H9 (cell line): ENCODE measurements at regions not wholly inside any gene's neighbourhood (a gene's known extent, or its start where the extent isn't known, plus 50 kb on each side); places are given as distances from the start of the nearest gene placed in this dataset.

ENCODE experiments used
- DNase-seq: peaks from one replicate; pipeline ENCODE4 v3.0.0-alpha.2; 2017
- H2AFZ ChIP-seq: one replicate; pipeline ENCODE4 v1.6.1; 2013; ENCODE audit warnings: mild to moderate bottlenecking, low read length, control low read depth, moderate library complexity
- H2AK5ac ChIP-seq: 2 replicates; pipeline ENCODE4 v1.6.1; 2013; ENCODE audit warnings: low read length, control low read depth, mixed read lengths; ENCODE audit not compliant: insufficient read length
- H2BK120ac ChIP-seq: one replicate; pipeline ENCODE4 v1.6.1; 2013; ENCODE audit warnings: low read depth, mild to moderate bottlenecking, low read length, control low read depth, inconsistent platforms; ENCODE audit not compliant: poor library complexity, severe bottlenecking
- H2BK12ac ChIP-seq: 2 replicates; pipeline ENCODE4 v1.6.1; 2013; ENCODE audit warnings: low read length, control low read depth, mixed read lengths, low read depth; ENCODE audit not compliant: insufficient read length
- H2BK15ac ChIP-seq: 2 replicates; pipeline ENCODE4 v1.6.1; 2013; ENCODE audit warnings: low read depth, low read length, control low read depth
- H2BK20ac ChIP-seq: one replicate; pipeline ENCODE4 v1.6.1; 2013; ENCODE audit warnings: low read depth, mild to moderate bottlenecking, low read length, control low read depth, inconsistent platforms; ENCODE audit not compliant: poor library complexity, severe bottlenecking
- H2BK5ac ChIP-seq: 2 replicates; pipeline ENCODE4 v1.6.1; 2013; ENCODE audit warnings: low read length, control low read depth, mixed read lengths; ENCODE audit not compliant: insufficient read length
- H3K14ac ChIP-seq: 2 replicates; pipeline ENCODE4 v1.6.1; 2013; ENCODE audit warnings: low read length, control low read depth; ENCODE audit not compliant: insufficient read depth
- H3K18ac ChIP-seq: 2 replicates; pipeline ENCODE4 v1.6.1; 2013; ENCODE audit warnings: low read depth, mild to moderate bottlenecking, mixed read lengths, low read length, control low read depth; ENCODE audit not compliant: insufficient read length
- H3K23ac ChIP-seq: 2 replicates; pipeline ENCODE4 v1.6.1; 2013; ENCODE audit warnings: low read length, control low read depth, mixed read lengths, low read depth; ENCODE audit not compliant: insufficient read length
- H3K23me2 ChIP-seq: 2 replicates; pipeline ENCODE4 v1.6.1; 2013; ENCODE audit warnings: low read depth, mild to moderate bottlenecking, mixed read lengths, low read length, control low read depth; ENCODE audit not compliant: insufficient read length, poor library complexity, severe bottlenecking
- H3K27ac ChIP-seq: 2 replicates; pipeline ENCODE4 v1.5.1; 2013; ENCODE audit warnings: low read length, control low read depth, mixed read lengths, low read depth; ENCODE audit not compliant: insufficient read length
- H3K27me3 ChIP-seq: 2 replicates; pipeline ENCODE4 v1.6.1; 2013; ENCODE audit warnings: low read length, control low read depth, inconsistent platforms; ENCODE audit not compliant: insufficient read depth
- H3K4ac ChIP-seq: 2 replicates; pipeline ENCODE4 v1.6.1; 2013; ENCODE audit warnings: low read depth, mild to moderate bottlenecking, control low read depth, inconsistent platforms, low read length, moderate library complexity
- H3K4me1 ChIP-seq: 2 replicates; pipeline ENCODE4 v1.6.1; 2013; ENCODE audit warnings: low read length, control low read depth, inconsistent platforms; ENCODE audit not compliant: insufficient read depth
- H3K4me2 ChIP-seq: 2 replicates; pipeline ENCODE4 v1.6.1; 2013; ENCODE audit warnings: low read length, control low read depth, mixed read lengths; ENCODE audit not compliant: insufficient read length, insufficient read depth
- H3K56ac ChIP-seq: 2 replicates; pipeline ENCODE4 v1.6.1; 2013; ENCODE audit warnings: low read depth, mild to moderate bottlenecking, mixed read lengths, low read length, control low read depth; ENCODE audit not compliant: insufficient read length
- H3K79me1 ChIP-seq: 2 replicates; pipeline ENCODE4 v1.6.1; 2013; ENCODE audit warnings: low read depth, mild to moderate bottlenecking, moderate library complexity, low read length, control low read depth, inconsistent platforms; ENCODE audit not compliant: insufficient read depth, poor library complexity, severe bottlenecking
- H3K79me2 ChIP-seq: 2 replicates; pipeline ENCODE4 v1.6.1; 2013; ENCODE audit warnings: low read length, control low read depth, inconsistent platforms; ENCODE audit not compliant: insufficient read depth
- H3K9ac ChIP-seq: 2 replicates; pipeline ENCODE4 v1.6.1; 2013; ENCODE audit warnings: low read length, control low read depth, mixed read lengths; ENCODE audit not compliant: insufficient read length; ENCODE audit errors: extremely low read depth
- H3K9me3 ChIP-seq: one replicate; pipeline ENCODE4 v1.6.1; 2013; ENCODE audit warnings: low read depth, low read length, inconsistent platforms; ENCODE audit not compliant: control insufficient read depth
- H3T11ph ChIP-seq: one replicate; pipeline ENCODE4 v1.6.1; 2013; ENCODE audit warnings: mild to moderate bottlenecking, low read length, control low read depth, inconsistent platforms
- H4K20me1 ChIP-seq: one replicate; pipeline ENCODE4 v1.6.1; 2013; ENCODE audit not compliant: control insufficient read depth, insufficient read length, insufficient read depth
- H4K5ac ChIP-seq: 2 replicates; pipeline ENCODE4 v1.6.1; 2013; ENCODE audit warnings: low read depth, mild to moderate bottlenecking, mixed read lengths, low read length, control low read depth; ENCODE audit not compliant: insufficient read length
- H4K8ac ChIP-seq: replicated peaks from 2 replicates; pipeline ENCODE4 v1.6.1; 2013; ENCODE audit warnings: low read length, control low read depth, mixed read lengths, low read depth; ENCODE audit not compliant: insufficient read length
- H4K91ac ChIP-seq: 2 replicates; pipeline ENCODE4 v1.6.1; 2013; ENCODE audit warnings: low read depth, mild to moderate bottlenecking, moderate library complexity, mixed read lengths, low read length, control low read depth; ENCODE audit not compliant: insufficient read length
- H3K27ac Mint-ChIP-seq, 3 experiments: 2 replicates in 2 of 3; 3 replicates in 1 of 3; pipeline ENCODE4 v1.8.0; 2020 to 2021; ENCODE audit warnings: mixed read lengths in 3 of 3, mild to moderate bottlenecking in 1 of 3, moderate library complexity in 1 of 3
- H3K27me3 Mint-ChIP-seq: 2 replicates; pipeline ENCODE4 v1.8.0; 2021; ENCODE audit warnings: low read depth, mild to moderate bottlenecking, moderate library complexity, mixed read lengths
- H3K36me3 Mint-ChIP-seq, 3 experiments: 2 replicates in 2 of 3; 3 replicates in 1 of 3; pipeline ENCODE4 v1.8.0; 2020 to 2021; ENCODE audit warnings: low read depth in 3 of 3, mixed read lengths in 3 of 3; ENCODE audit not compliant: insufficient read depth in 1 of 3
- H3K4me1 Mint-ChIP-seq, 2 experiments: 2 replicates each; pipeline ENCODE4 v1.8.0; 2020; ENCODE audit warnings: mixed read lengths in 2 of 2
- H3K4me3 Mint-ChIP-seq, 2 experiments: 2 replicates in 1 of 2; 3 replicates in 1 of 2; pipeline ENCODE4 v1.8.0; 2020 to 2021; ENCODE audit warnings: mild to moderate bottlenecking in 2 of 2, mixed read lengths in 2 of 2, moderate library complexity in 1 of 2
- H3K9me3 Mint-ChIP-seq, 2 experiments: 2 replicates in 1 of 2; 3 replicates in 1 of 2; pipeline ENCODE4 v1.8.0; 2020; ENCODE audit warnings: mild to moderate bottlenecking in 2 of 2, mixed read lengths in 2 of 2, moderate library complexity in 1 of 2
- WGBS: extraction: QIAGEN DNeasy Blood & Tissue Kit; methylation state at CpG from one replicate; pipeline ENCODE4 v1.1.7; 2013; ENCODE audit warnings: missing lambda C conversion rate, low lambda C conversion rate, mixed read lengths; ENCODE audit not compliant: insufficient read length; ENCODE audit errors: extremely low coverage; 5-methylcytosine and 5-hydroxymethylcytosine counted together
- TF ChIP-seq, protein P1 (sequence below): fragments of 200-600 bp; sonication (generic); conservative IDR thresholded peaks from 3 replicates; pipeline ENCODE4 v1.8.0; 2021; ENCODE audit warnings: antibody characterized with exemption, mild to moderate bottlenecking

DNA sequence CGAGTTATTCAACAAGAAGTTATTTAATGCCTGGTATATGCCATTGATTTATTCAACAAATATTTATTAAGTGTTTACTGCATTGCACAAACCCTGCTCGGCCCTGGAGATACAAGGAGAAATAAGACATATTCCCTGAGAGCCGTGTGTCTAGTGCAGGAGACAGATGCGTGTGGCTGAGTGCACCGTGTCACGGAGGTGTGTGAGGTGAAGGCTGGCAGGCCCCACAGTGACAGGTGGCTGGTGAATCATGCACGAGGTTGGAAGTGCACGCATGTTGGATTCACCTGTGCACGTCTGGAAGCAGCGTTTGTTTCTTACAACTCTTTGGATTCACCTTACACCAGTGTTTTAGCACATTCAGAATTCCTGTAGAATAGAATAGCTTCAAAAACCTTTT is 136.6 kb upstream of the SHH start:
- H2BK15ac ChIP-seq, result no peak overlapping the region
- H4K8ac ChIP-seq, result no peak overlapping the region
- H2BK20ac ChIP-seq, result no peak overlapping the region
- H3K27me3 Mint-ChIP-seq, result peaks cover 5% of the 10 kb centered on the region
- no peak overlapping the region for H2AK5ac ChIP-seq
- no peak overlapping the region for H4K5ac ChIP-seq
- no peak overlapping the region for H2BK12ac ChIP-seq
- H3K27ac ChIP-seq, result no peak overlapping the region
- H3K9me3 Mint-ChIP-seq, result peaks cover 6 to 8% of the 10 kb centered on the region in 2 experiments; a peak in 3 of 5 replicates
- H3K36me3 Mint-ChIP-seq, result no peaks in the 10 kb centered on the region; a peak in 1 of 7 replicates
- no peaks in the 10 kb centered on the region for H3K4me1 ChIP-seq
- no peak overlapping the region for H3K4me3 Mint-ChIP-seq
- H3K9me3 ChIP-seq, result no peaks in the 10 kb centered on the region
- H2BK120ac ChIP-seq, result no peak overlapping the region
- no peaks in the 10 kb centered on the region for H3K4me1 Mint-ChIP-seq
- no CpG with 5 or more reads among the region's 10 CpGs for WGBS
- no peak overlapping the region for H3K4me2 ChIP-seq
- H4K91ac ChIP-seq, result no peak overlapping the region
- H3K27me3 ChIP-seq, result no peaks in the 10 kb centered on the region
- no peaks in the 10 kb centered on the region for H4K20me1 ChIP-seq
- no peak overlapping the region; the same call in 1 of the 2 replicates for H3K14ac ChIP-seq
- H3K27ac Mint-ChIP-seq, result no peak overlapping the region
- no peak for DNase-seq
- H2BK5ac ChIP-seq, result no peak overlapping the region
- no peak overlapping the region for H3K56ac ChIP-seq
- H3K23me2 ChIP-seq, result no peaks in the 10 kb centered on the region
- H3K23ac ChIP-seq, result no peak overlapping the region
- H3K79me2 ChIP-seq, result no peaks in the 10 kb centered on the region
- H3K9ac ChIP-seq, result no peak overlapping the region
- no peak overlapping the region for H3T11ph ChIP-seq
- TF ChIP-seq, protein P1, sequence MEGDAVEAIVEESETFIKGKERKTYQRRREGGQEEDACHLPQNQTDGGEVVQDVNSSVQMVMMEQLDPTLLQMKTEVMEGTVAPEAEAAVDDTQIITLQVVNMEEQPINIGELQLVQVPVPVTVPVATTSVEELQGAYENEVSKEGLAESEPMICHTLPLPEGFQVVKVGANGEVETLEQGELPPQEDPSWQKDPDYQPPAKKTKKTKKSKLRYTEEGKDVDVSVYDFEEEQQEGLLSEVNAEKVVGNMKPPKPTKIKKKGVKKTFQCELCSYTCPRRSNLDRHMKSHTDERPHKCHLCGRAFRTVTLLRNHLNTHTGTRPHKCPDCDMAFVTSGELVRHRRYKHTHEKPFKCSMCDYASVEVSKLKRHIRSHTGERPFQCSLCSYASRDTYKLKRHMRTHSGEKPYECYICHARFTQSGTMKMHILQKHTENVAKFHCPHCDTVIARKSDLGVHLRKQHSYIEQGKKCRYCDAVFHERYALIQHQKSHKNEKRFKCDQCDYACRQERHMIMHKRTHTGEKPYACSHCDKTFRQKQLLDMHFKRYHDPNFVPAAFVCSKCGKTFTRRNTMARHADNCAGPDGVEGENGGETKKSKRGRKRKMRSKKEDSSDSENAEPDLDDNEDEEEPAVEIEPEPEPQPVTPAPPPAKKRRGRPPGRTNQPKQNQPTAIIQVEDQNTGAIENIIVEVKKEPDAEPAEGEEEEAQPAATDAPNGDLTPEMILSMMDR, result no peak
- no peak overlapping the region for H2AFZ ChIP-seq
- no peaks in the 10 kb centered on the region for H3K79me1 ChIP-seq
- H3K4ac ChIP-seq, result no peak overlapping the region
- no peak overlapping the region for H3K18ac ChIP-seq
